IMR-90 (cell line): ENCODE measurements at regions not wholly inside any gene's neighbourhood (a gene's known extent, or its start where the extent isn't known, plus 50 kb on each side); places are given as distances from the start of the nearest gene placed in this dataset.

Experiments
- ATAC-seq: fragments of 200-7000 bp; cut with Tn5 transposase; 2 replicates; pipeline ENCODE4 v1.9.1; 2020; ENCODE audit warnings: low read depth, mild to moderate bottlenecking, moderate library complexity
- BruUV-seq: library from RNA; stranded (reverse); fragments of 400-500 nt; replicated peaks from 2 replicates; lab custom pipeline; 2021; lab: Mats Ljungman, UMichigan
- CTCF ChIA-PET: fragments of 300-600 bp; formaldehyde crosslinking; extraction: SDS; loops from one replicate; lab custom pipeline; 2021; ENCODE audit warnings: antibody characterized with exemption; lab: Yijun Ruan, JAX
- POLR2A ChIA-PET: fragments of 300-600 bp; sonication (Branson Sonifier 250); formaldehyde crosslinking; loops from one replicate; lab custom pipeline; 2022; ENCODE audit warnings: antibody characterized with exemption; ENCODE audit not compliant: unreplicated experiment; lab: Charles Lee
- DNase-seq: peaks from one replicate; pipeline ENCODE4 v3.0.0; 2013
- H2AFZ ChIP-seq: replicated peaks from 2 replicates; pipeline ENCODE3; 2013; ENCODE audit warnings: low read length, mild to moderate bottlenecking; ENCODE audit not compliant: poor library complexity
- H2AK5ac ChIP-seq: 2 replicates; pipeline ENCODE4 v1.6.1; 2013; ENCODE audit warnings: low read depth, low read length, inconsistent platforms
- H2AK9ac ChIP-seq: replicated peaks from 2 replicates; pipeline ENCODE3; 2013; ENCODE audit warnings: mild to moderate bottlenecking, low read depth, low read length, moderate library complexity; ENCODE audit not compliant: poor library complexity
- H2BK120ac ChIP-seq: 2 replicates; pipeline ENCODE4 v1.6.1; 2013; ENCODE audit warnings: low read depth, low read length, inconsistent platforms
- H2BK15ac ChIP-seq: 3 replicates; pipeline ENCODE4 v1.6.1; 2013; ENCODE audit warnings: low read depth, low read length, inconsistent platforms
- H2BK20ac ChIP-seq: 2 replicates; pipeline ENCODE4 v1.6.1; 2013; ENCODE audit warnings: low read depth, mild to moderate bottlenecking, inconsistent platforms, low read length, moderate library complexity
- H2BK5ac ChIP-seq: 2 replicates; pipeline ENCODE4 v1.6.1; 2013; ENCODE audit warnings: mild to moderate bottlenecking, low read depth, low read length, inconsistent platforms; ENCODE audit not compliant: poor library complexity, severe bottlenecking
- H3K14ac ChIP-seq: replicated peaks from 2 replicates; pipeline ENCODE4 v1.6.1; 2013; ENCODE audit warnings: low read depth, low read length, inconsistent platforms
- H3K18ac ChIP-seq: 2 replicates; pipeline ENCODE4 v1.6.1; 2013; ENCODE audit warnings: low read depth, low read length, control low read depth
- H3K23ac ChIP-seq: 2 replicates; pipeline ENCODE4 v1.6.1; 2013; ENCODE audit warnings: low read depth, low read length, inconsistent platforms
- H3K27ac ChIP-seq: 2 replicates; pipeline ENCODE4 v1.5.1; 2013; ENCODE audit warnings: mild to moderate bottlenecking, control low read depth, low read length; ENCODE audit not compliant: insufficient read depth
- H3K27me3 ChIP-seq: 2 replicates; pipeline ENCODE4 v1.6.1; 2013; ENCODE audit warnings: low read length; ENCODE audit not compliant: control insufficient read depth, insufficient read depth
- H3K36me3 ChIP-seq: 2 replicates; pipeline ENCODE4 v1.6.1; 2013; ENCODE audit warnings: low read length, mixed read lengths; ENCODE audit not compliant: control insufficient read depth, insufficient read depth
- H3K4ac ChIP-seq: 2 replicates; pipeline ENCODE4 v1.6.1; 2013; ENCODE audit warnings: low read depth, low read length, inconsistent platforms
- H3K4me1 ChIP-seq: 2 replicates; pipeline ENCODE4 v1.6.1; 2013; ENCODE audit warnings: low read length, mixed read lengths; ENCODE audit not compliant: control insufficient read depth, insufficient read depth
- H3K4me2 ChIP-seq: 2 replicates; pipeline ENCODE4 v1.6.1; 2013; ENCODE audit warnings: low read depth, mild to moderate bottlenecking, control low read depth, low read length, moderate library complexity
- H3K4me3 ChIP-seq: 2 replicates; pipeline ENCODE4 v1.5.1; 2013; ENCODE audit warnings: low read depth, mild to moderate bottlenecking, control low read depth, low read length, moderate library complexity; ENCODE audit not compliant: insufficient read depth
- H3K56ac ChIP-seq: 2 replicates; pipeline ENCODE4 v1.6.1; 2013; ENCODE audit warnings: low read length, inconsistent platforms; ENCODE audit not compliant: insufficient read depth; ENCODE audit errors: extremely low read depth
- H3K79me1 ChIP-seq, 2 experiments: 2 replicates each; pipeline ENCODE4 v1.6.1; 2013; ENCODE audit warnings: low read length in 2 of 2, inconsistent platforms in 1 of 2, low read depth in 1 of 2
- H3K9ac ChIP-seq: 2 replicates; pipeline ENCODE4 v1.6.1; 2013; ENCODE audit warnings: low read depth, low read length, control low read depth
- H3K9me1 ChIP-seq: 2 replicates; pipeline ENCODE4 v1.6.1; 2013; ENCODE audit warnings: low read length, inconsistent platforms; ENCODE audit not compliant: insufficient read depth
- H3K9me3 ChIP-seq: 2 replicates; pipeline ENCODE4 v1.6.1; 2013; ENCODE audit warnings: low read length; ENCODE audit not compliant: control insufficient read depth, insufficient read depth
- H4K20me1 ChIP-seq: 2 replicates; pipeline ENCODE4 v1.6.1; 2013; ENCODE audit warnings: low read length, inconsistent platforms; ENCODE audit not compliant: insufficient read depth
- H4K5ac ChIP-seq: 2 replicates; pipeline ENCODE4 v1.6.1; 2013; ENCODE audit warnings: mild to moderate bottlenecking, low read depth, low read length, control low read depth
- H4K8ac ChIP-seq, 2 experiments: 2 replicates each; pipeline ENCODE4 v1.6.1; 2013; ENCODE audit warnings: low read depth in 2 of 2, low read length in 2 of 2, control low read depth in 1 of 2, inconsistent platforms in 1 of 2
- H4K91ac ChIP-seq: 2 replicates; pipeline ENCODE4 v1.6.1; 2013; ENCODE audit warnings: low read depth, low read length, inconsistent platforms; ENCODE audit not compliant: insufficient read depth
- BHLHE40 ChIP-seq: fragments of 150-350 bp; IDR thresholded peaks from 2 replicates; pipeline ENCODE4 v1.6.1; 2016; ENCODE audit warnings: mild to moderate bottlenecking, low read depth, low read length
- CEBPB ChIP-seq: IDR thresholded peaks from 2 replicates; pipeline ENCODE4 v1.6.1; 2012; ENCODE audit warnings: low read depth, low read length, improper control_type of control experiment
- CHD1 ChIP-seq: IDR thresholded peaks from 2 replicates; pipeline ENCODE4 v1.6.1; 2012; ENCODE audit warnings: low read depth, low read length, improper control_type of control experiment
- MAZ ChIP-seq: IDR thresholded peaks from 2 replicates; pipeline ENCODE4 v1.6.1; 2012; ENCODE audit warnings: low read depth, mild to moderate bottlenecking, low read length, improper control_type of control experiment, moderate library complexity, borderline replicate concordance
- MXI1 ChIP-seq: IDR thresholded peaks from 2 replicates; pipeline ENCODE4 v1.6.1; 2012; ENCODE audit warnings: low read depth, mild to moderate bottlenecking, low read length, moderate library complexity, borderline replicate concordance
- NFE2L2 ChIP-seq: fragments of 150-350 bp; IDR thresholded peaks from 2 replicates; pipeline ENCODE4 v1.6.1; 2016; ENCODE audit warnings: low read depth, mild to moderate bottlenecking, low read length
- POLR2A ChIP-seq: IDR thresholded peaks from 2 replicates; pipeline ENCODE4 v1.6.1; 2012; ENCODE audit warnings: mild to moderate bottlenecking, low read depth, low read length
- RCOR1 ChIP-seq: IDR thresholded peaks from 2 replicates; pipeline ENCODE4 v1.6.1; 2012; ENCODE audit warnings: mild to moderate bottlenecking, low read length, improper control_type of control experiment; ENCODE audit not compliant: insufficient replicate concordance
- WGBS, 2 experiments: methylation state at CpG; one replicate each; pipeline versions ENCODE4 v1.1.5 to v1.1.7; 2013; ENCODE audit warnings: missing lambda C conversion rate in 2 of 2; ENCODE audit not compliant: insufficient read length in 1 of 2; ENCODE audit errors: extremely low coverage in 2 of 2; 5-methylcytosine and 5-hydroxymethylcytosine counted together
- dilution Hi-C: fragments of 300-500 bp; cut with HindIII; formaldehyde crosslinking; loops from one replicate; pipeline ENCODE4 v1.14.3; 2018; ENCODE audit warnings: low sequenced_read_pairs; ENCODE audit not compliant: unreplicated experiment
- in situ Hi-C: fragments of 300-500 bp; cut with MboI; formaldehyde crosslinking; loops from 3 replicates; pipeline ENCODE4 v1.14.3; 2019; ENCODE audit warnings: low sequenced_read_pairs, inconsistent platforms, mixed read lengths
- intact Hi-C: fragments of 100-400 bp; cut with micrococcal nuclease; formaldehyde crosslinking; loops from 2 replicates; pipeline ENCODE4 v1.10.0; 2022
- TF ChIP-seq, protein P1 (sequence below): fragments of 150-350 bp; IDR thresholded peaks from 2 replicates; pipeline ENCODE4 v1.6.1; 2017; ENCODE audit warnings: mild to moderate bottlenecking, antibody characterized with exemption, low read length, low read depth
- TF ChIP-seq, protein P2 (sequence below): conservative IDR thresholded peaks from 2 replicates; pipeline ENCODE4 v1.5.1; 2012; ENCODE audit warnings: mild to moderate bottlenecking, low read depth, low read length, improper control_type of control experiment

DNA sequence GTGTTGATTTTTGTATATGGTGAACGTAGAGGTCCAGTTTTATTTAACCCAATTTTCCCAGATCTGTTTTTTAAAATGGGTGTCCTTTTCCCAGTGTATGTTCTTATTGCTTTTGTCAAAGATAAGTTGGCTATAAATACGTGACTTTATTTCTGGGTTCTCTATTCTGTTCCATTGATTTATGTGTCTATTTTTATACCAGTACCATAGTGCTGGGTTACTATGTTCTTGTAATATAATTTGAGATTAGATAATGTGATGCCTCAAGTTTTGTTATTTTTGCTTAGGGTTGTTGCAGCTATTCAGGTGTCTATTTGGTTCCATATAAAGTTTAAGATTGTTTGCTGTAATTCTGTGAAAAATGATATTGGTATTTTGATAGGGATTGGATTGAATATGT, 749.1 kb upstream of the GRIA3 start:
- Histone ChIP-seq H2BK20ac (no peak overlapping the region), H3K14ac (no peak overlapping the region), H4K20me1 (no peaks in the 10 kb centered on the region), H2AK9ac (no peak overlapping the region), H3K27me3 (no peaks in the 10 kb centered on the region), H3K56ac (no peak overlapping the region), H3K4me2 (no peak overlapping the region), H3K23ac (no peak overlapping the region), H3K4ac (no peak overlapping the region), H3K4me3 (no peak overlapping the region), H4K91ac (no peak overlapping the region), H2BK120ac (no peak overlapping the region), H2AFZ (no peak overlapping the region), H3K9ac (no peak overlapping the region), H3K27ac (no peak overlapping the region), H3K18ac (no peak overlapping the region), H3K9me1 (no peaks in the 10 kb centered on the region), H3K9me3 (peaks cover 4% of the 10 kb centered on the region; the same call in 1 of the 2 replicates), H3K4me1 (no peaks in the 10 kb centered on the region), H2BK5ac (no peak overlapping the region), H2BK15ac (no peak overlapping the region), H3K79me1 (no peaks in the 10 kb centered on the region), H3K36me3 (no peaks in the 10 kb centered on the region), H4K8ac (no peak overlapping the region), H4K5ac (no peak overlapping the region), H2AK5ac (no peak overlapping the region)
- ChIA-PET CTCF (no interaction called here), POLR2A (no interaction called here)
- no TSS peak for BruUV-seq
- dilution Hi-C loops (no loop called here), in situ Hi-C loops (no loop called here), intact Hi-C loops (no loop called here)
- TF ChIP-seq NFE2L2 (no peak), CHD1 (no peak), MAZ (no peak), CEBPB (no peak), MXI1 (no peak), BHLHE40 (no peak), POLR2A (no peak), RCOR1 (no peak)
- TF ChIP-seq, protein P1, sequence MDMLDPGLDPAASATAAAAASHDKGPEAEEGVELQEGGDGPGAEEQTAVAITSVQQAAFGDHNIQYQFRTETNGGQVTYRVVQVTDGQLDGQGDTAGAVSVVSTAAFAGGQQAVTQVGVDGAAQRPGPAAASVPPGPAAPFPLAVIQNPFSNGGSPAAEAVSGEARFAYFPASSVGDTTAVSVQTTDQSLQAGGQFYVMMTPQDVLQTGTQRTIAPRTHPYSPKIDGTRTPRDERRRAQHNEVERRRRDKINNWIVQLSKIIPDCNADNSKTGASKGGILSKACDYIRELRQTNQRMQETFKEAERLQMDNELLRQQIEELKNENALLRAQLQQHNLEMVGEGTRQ = no peak
- TF ChIP-seq, protein P2, sequence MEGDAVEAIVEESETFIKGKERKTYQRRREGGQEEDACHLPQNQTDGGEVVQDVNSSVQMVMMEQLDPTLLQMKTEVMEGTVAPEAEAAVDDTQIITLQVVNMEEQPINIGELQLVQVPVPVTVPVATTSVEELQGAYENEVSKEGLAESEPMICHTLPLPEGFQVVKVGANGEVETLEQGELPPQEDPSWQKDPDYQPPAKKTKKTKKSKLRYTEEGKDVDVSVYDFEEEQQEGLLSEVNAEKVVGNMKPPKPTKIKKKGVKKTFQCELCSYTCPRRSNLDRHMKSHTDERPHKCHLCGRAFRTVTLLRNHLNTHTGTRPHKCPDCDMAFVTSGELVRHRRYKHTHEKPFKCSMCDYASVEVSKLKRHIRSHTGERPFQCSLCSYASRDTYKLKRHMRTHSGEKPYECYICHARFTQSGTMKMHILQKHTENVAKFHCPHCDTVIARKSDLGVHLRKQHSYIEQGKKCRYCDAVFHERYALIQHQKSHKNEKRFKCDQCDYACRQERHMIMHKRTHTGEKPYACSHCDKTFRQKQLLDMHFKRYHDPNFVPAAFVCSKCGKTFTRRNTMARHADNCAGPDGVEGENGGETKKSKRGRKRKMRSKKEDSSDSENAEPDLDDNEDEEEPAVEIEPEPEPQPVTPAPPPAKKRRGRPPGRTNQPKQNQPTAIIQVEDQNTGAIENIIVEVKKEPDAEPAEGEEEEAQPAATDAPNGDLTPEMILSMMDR = no peak
- no CpG with 5 or more reads among the region's 2 CpGs for WGBS, 2 experiments
- DNase-seq = no peak
- no peak for ATAC-seq
